B cell (primary cell): ENCODE measurements at regions not wholly inside any gene's neighbourhood (a gene's known extent, or its start where the extent isn't known, plus 50 kb on each side); places are given as distances from the start of the nearest gene placed in this dataset.

ENCODE experiments used
- CTCF ChIP-seq: fragments of 200-600 bp; IDR thresholded peaks from one replicate; pipeline ENCODE4 v1.8.0; 2022; ENCODE audit warnings: antibody characterized with exemption, mild to moderate bottlenecking
- EZH2 ChIP-seq: IDR thresholded peaks from 2 replicates; pipeline ENCODE4 v1.6.1; 2012; ENCODE audit warnings: borderline replicate concordance, low read depth, mild to moderate bottlenecking, moderate library complexity, low read length; ENCODE audit not compliant: insufficient read depth, poor library complexity, severe bottlenecking

- TF ChIP-seq CTCF = no peak
- TF ChIP-seq EZH2 = no peak
These were observed 250.5 kb upstream of the IGFBP7 start for GRCh38 chr4:57360681-57361080.
